Spleen (tissue), 11 donors: ENCODE measurements at regions not wholly inside any gene's neighbourhood (a gene's known extent, or its start where the extent isn't known, plus 50 kb on each side); places are given as distances from the start of the nearest gene placed in this dataset.

ENCODE experiments used
- DNase-seq: peaks from one replicate; pipeline ENCODE4 v3.0.0-alpha.2; 2020
- H3K27ac ChIP-seq, 8 donors: fragments of 200-600 bp; sonication (generic) in 7 of 8; 1 replicate in 4 of 8; 2 replicates in 4 of 8; pipeline versions ENCODE4 v1.5.0 to v1.8.0; 2016 to 2021; ENCODE audit warnings: inconsistent platforms in 4 of 8, mild to moderate bottlenecking in 4 of 8, moderate library complexity in 1 of 8
- H3K27me3 ChIP-seq, 7 donors: fragments of 200-600 bp; sonication (generic) in 6 of 7; replicated peaks in 1 of 7; 1 replicate in 4 of 7; 2 replicates in 3 of 7; pipeline versions ENCODE4 v1.5.0 to v1.8.0; 2016 to 2021; ENCODE audit warnings: inconsistent platforms in 3 of 7, mild to moderate bottlenecking in 1 of 7
- H3K36me3 ChIP-seq, 6 donors: fragments of 200-600 bp; sonication (generic) in 5 of 6; 1 replicate in 4 of 6; 2 replicates in 2 of 6; pipeline versions ENCODE4 v1.5.0 to v1.8.0; 2016 to 2021; ENCODE audit warnings: inconsistent platforms in 2 of 6
- H3K4me1 ChIP-seq, 6 donors: fragments of 200-600 bp; sonication (generic) in 5 of 6; 1 replicate in 3 of 6; 2 replicates in 3 of 6; pipeline versions ENCODE4 v1.5.0 to v1.8.0; 2016 to 2021; ENCODE audit warnings: inconsistent platforms in 3 of 6
- H3K4me3 ChIP-seq, 8 donors: fragments of 200-600 bp; sonication (generic) in 7 of 8; 1 replicate in 4 of 8; 2 replicates in 4 of 8; pipeline versions ENCODE4 v1.5.0 to v1.8.0; 2016 to 2021; ENCODE audit warnings: inconsistent platforms in 4 of 8, mild to moderate bottlenecking in 4 of 8, moderate library complexity in 2 of 8
- H3K9me3 ChIP-seq, 8 donors: fragments of 200-600 bp; sonication (generic) in 7 of 8; 1 replicate in 4 of 8; 2 replicates in 4 of 8; pipeline versions ENCODE4 v1.5.0 to v1.8.0; 2016 to 2021; ENCODE audit warnings: inconsistent platforms in 4 of 8
- POLR2A ChIP-seq, 3 donors: fragments of 450-650 bp; IDR thresholded peaks; one replicate each; pipeline ENCODE4 v1.5.1; 2017; ENCODE audit warnings: antibody characterized with exemption in 3 of 3, mild to moderate bottlenecking in 1 of 3
- POLR2AphosphoS5 ChIP-seq, 3 donors: sonication (generic); formaldehyde crosslinking; IDR thresholded peaks; one replicate each; pipeline ENCODE4 v1.5.1; 2017; ENCODE audit warnings: antibody characterized with exemption in 3 of 3
- WGBS, 5 donors: extraction: QIAGEN DNeasy Blood & Tissue Kit in 3 of 5; methylation state at CpG; one replicate each; pipeline versions ENCODE4 v1.1.5 to v1.1.7; 2013 to 2018; 5-methylcytosine and 5-hydroxymethylcytosine counted together
- intact Hi-C: fragments of 100-400 bp; cut with DNase I; formaldehyde crosslinking; loops from one replicate; pipeline ENCODE4 v1.15.0; 2023; ENCODE audit warnings: low total_unique reads
- TF ChIP-seq, protein P1 (sequence below), 11 experiments: fragments of 200-600 bp in 7 of 11; fragments of 450-650 bp in 4 of 11; sonication (generic) in 4 of 11; IDR thresholded peaks in 8 of 11; conservative IDR thresholded peaks in 3 of 11; 1 replicate in 7 of 11; 2 replicates in 4 of 11; pipeline versions ENCODE4 v1.4.0 to v1.8.0; 2016 to 2021; ENCODE audit warnings: antibody characterized with exemption in 11 of 11, inconsistent platforms in 4 of 11, mild to moderate bottlenecking in 1 of 11
- donor health status: healthy with polysubstance abuse.
- donor health status: DM: no; HTN: no; CAD: no; lungs with moderate emphysema.
- donor health status: DM: no; HTN: no; CAD: no.
- donor health status: Bipolar disorder and iron deficiency.
- donor health status: healthy.
- donor health status: DM: no; HTN: no; CAD: no.
- donor health status: DM: yes; HTN: yes; CAD: no.

GRCh38 chr14:101351146-101351545 is 210.1 kb upstream of the DIO3 start:
- DNase-seq, result no peak
- H3K4me1 ChIP-seq, result no peaks in the 10 kb centered on the region

GRCh38 chr14:101351769-101352168 is 209.5 kb upstream of the DIO3 start:
- DNase-seq, result no peak

More at GRCh38 chr14:101351146-101351545, 210.1 kb upstream of the DIO3 start:
- H3K4me3 ChIP-seq, result no peak overlapping the region
- no peak for TF ChIP-seq POLR2AphosphoS5 (IDR thresholded peaks at IDR 0.05)
- TF ChIP-seq, protein P1, sequence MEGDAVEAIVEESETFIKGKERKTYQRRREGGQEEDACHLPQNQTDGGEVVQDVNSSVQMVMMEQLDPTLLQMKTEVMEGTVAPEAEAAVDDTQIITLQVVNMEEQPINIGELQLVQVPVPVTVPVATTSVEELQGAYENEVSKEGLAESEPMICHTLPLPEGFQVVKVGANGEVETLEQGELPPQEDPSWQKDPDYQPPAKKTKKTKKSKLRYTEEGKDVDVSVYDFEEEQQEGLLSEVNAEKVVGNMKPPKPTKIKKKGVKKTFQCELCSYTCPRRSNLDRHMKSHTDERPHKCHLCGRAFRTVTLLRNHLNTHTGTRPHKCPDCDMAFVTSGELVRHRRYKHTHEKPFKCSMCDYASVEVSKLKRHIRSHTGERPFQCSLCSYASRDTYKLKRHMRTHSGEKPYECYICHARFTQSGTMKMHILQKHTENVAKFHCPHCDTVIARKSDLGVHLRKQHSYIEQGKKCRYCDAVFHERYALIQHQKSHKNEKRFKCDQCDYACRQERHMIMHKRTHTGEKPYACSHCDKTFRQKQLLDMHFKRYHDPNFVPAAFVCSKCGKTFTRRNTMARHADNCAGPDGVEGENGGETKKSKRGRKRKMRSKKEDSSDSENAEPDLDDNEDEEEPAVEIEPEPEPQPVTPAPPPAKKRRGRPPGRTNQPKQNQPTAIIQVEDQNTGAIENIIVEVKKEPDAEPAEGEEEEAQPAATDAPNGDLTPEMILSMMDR (IDR thresholded peaks at IDR 0.05 in 8 of 11, conservative IDR thresholded peaks at IDR 0.05 in 3 of 11), result no peak
- TF ChIP-seq POLR2A (IDR thresholded peaks at IDR 0.05), result no peak
- H3K36me3 ChIP-seq, result no peaks in the 10 kb centered on the region
- intact Hi-C loops, result no loop called here
- 62 to 83% (median 76%) methylated on average over 7 of the region's 7 CpGs for WGBS, 5 donors
- no peaks in the 10 kb centered on the region for H3K27me3 ChIP-seq
- H3K27ac ChIP-seq, result no peak overlapping the region
- H3K9me3 ChIP-seq, result peaks cover 0 to 49% (median 26%) of the 10 kb centered on the region in 8 donors

GRCh38 chr14:101352567-101352966 is 208.7 kb upstream of the DIO3 start:
- intact Hi-C loops, result no loop called here
- Histone ChIP-seq H3K9me3 (peaks cover 0 to 51% (median 29%) of the 10 kb centered on the region in 8 donors), H3K27me3 (no peaks in the 10 kb centered on the region), H3K36me3 (no peaks in the 10 kb centered on the region), H3K27ac (no peak overlapping the region), H3K4me1 (no peaks in the 10 kb centered on the region), H3K4me3 (no peak overlapping the region)
- no peak for TF ChIP-seq POLR2AphosphoS5 (IDR thresholded peaks at IDR 0.05)
- TF ChIP-seq POLR2A (IDR thresholded peaks at IDR 0.05), result no peak
- TF ChIP-seq, protein P1 (IDR thresholded peaks at IDR 0.05 in 8 of 11, conservative IDR thresholded peaks at IDR 0.05 in 3 of 11), result no peak
- 91 to 96% (median 93%) methylated on average over 8 of the region's 8 CpGs for WGBS, 5 donors
- DNase-seq, result peak; percentile 53

More at GRCh38 chr14:101351769-101352168, 209.5 kb upstream of the DIO3 start:
- intact Hi-C loops, result no loop called here
- Histone ChIP-seq H3K36me3 (no peaks in the 10 kb centered on the region), H3K4me3 (no peak overlapping the region), H3K27me3 (no peaks in the 10 kb centered on the region), H3K9me3 (peaks cover 0 to 43% (median 26%) of the 10 kb centered on the region in 8 donors), H3K27ac (no peak overlapping the region), H3K4me1 (no peaks in the 10 kb centered on the region)
- TF ChIP-seq POLR2AphosphoS5 (IDR thresholded peaks at IDR 0.05), result no peak
- TF ChIP-seq, protein P1 (IDR thresholded peaks at IDR 0.05 in 8 of 11, conservative IDR thresholded peaks at IDR 0.05 in 3 of 11), result no peak
- TF ChIP-seq POLR2A (IDR thresholded peaks at IDR 0.05), result no peak
- WGBS, 5 donors, result 75 to 89% (median 83%) methylated on average over 5 of the region's 5 CpGs

DNA sequence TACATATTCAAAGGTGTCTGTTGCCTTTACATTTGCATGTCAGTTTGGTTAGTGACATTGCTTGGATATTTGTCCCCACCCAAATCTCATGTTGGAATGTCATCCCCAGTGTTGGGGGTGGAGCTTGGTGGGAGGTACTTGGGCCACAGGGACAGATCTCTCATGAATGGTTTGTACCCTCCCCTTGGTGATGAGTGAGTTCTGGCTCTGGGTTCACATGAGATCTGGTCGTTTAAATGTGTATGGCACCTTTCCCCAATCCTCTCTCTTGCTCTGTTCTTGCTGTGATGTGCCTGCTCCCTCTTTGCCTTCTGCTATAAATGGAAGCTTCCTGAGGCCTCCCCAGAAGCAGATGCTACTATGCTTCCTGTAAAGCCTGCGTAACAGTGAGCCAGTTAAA is 207.9 kb upstream of the DIO3 start:
- DNase-seq, result no peak
- H3K27me3 ChIP-seq, result no peaks in the 10 kb centered on the region
- H3K36me3 ChIP-seq, result no peaks in the 10 kb centered on the region
- peaks cover 0 to 54% (median 29%) of the 10 kb centered on the region in 8 donors for H3K9me3 ChIP-seq
- intact Hi-C loops, result no loop called here
- peaks cover 0 to 2% (median 0%) of the 10 kb centered on the region in 6 donors for H3K4me1 ChIP-seq
- 72 to 84% (median 80%) methylated on average over 2 of the region's 2 CpGs for WGBS, 5 donors
- H3K4me3 ChIP-seq, result no peak overlapping the region
- no peak for TF ChIP-seq POLR2A (IDR thresholded peaks at IDR 0.05)
- TF ChIP-seq, protein P1 (IDR thresholded peaks at IDR 0.05 in 8 of 11, conservative IDR thresholded peaks at IDR 0.05 in 3 of 11), result no peak
- TF ChIP-seq POLR2AphosphoS5 (IDR thresholded peaks at IDR 0.05), result no peak
- H3K27ac ChIP-seq, result no peak overlapping the region
